IPS-15b (cell line): ENCODE measurements at regions not wholly inside any gene's neighbourhood (a gene's known extent, or its start where the extent isn't known, plus 50 kb on each side); places are given as distances from the start of the nearest gene placed in this dataset.
"Not testable (repeated sequence)": the region's sequence is repeated elsewhere in the genome, so short reads cannot be mapped to it uniquely, and the experiment has no call there.

Source experiments
- H3K27me3 ChIP-seq: one replicate; pipeline ENCODE4 v1.6.1; 2013; ENCODE audit warnings: low read length; ENCODE audit not compliant: control insufficient read depth, insufficient read depth
- H3K36me3 ChIP-seq: one replicate; pipeline ENCODE4 v1.6.1; 2013; ENCODE audit warnings: low read length; ENCODE audit not compliant: control insufficient read depth, insufficient read depth
- H3K4me1 ChIP-seq: one replicate; pipeline ENCODE4 v1.6.1; 2013; ENCODE audit warnings: mild to moderate bottlenecking, low read length; ENCODE audit not compliant: control insufficient read depth, insufficient read depth
- H3K4me3 ChIP-seq: one replicate; pipeline ENCODE4 v1.5.1; 2013; ENCODE audit warnings: low read depth, low read length
- H3K9ac ChIP-seq: one replicate; pipeline ENCODE4 v1.6.1; 2013; ENCODE audit warnings: low read depth, mild to moderate bottlenecking, low read length
- H3K9me3 ChIP-seq: one replicate; pipeline ENCODE4 v1.6.1; 2013; ENCODE audit warnings: mild to moderate bottlenecking, low read length; ENCODE audit not compliant: control insufficient read depth, insufficient read depth

DNA sequence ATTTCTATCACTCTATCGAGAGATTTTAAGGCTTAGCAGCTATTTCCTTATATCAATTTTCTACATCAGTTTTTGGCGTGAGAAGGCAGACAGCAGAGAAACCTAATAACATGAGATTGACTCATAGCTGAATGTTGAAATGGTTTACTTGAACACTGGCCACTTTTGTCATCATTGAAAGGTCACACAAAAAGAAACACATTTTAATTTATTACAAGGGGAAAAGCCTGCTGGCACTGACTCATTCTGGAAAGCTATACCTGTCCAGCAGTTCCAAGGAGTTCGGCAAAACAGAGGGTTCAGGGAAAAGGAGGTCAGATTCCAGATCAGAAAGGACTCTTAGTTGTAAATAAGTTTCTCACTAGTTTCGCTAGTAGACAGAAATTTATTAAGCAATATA lies 566.4 kb downstream of the DNAH5 start:
- Histone ChIP-seq H3K27me3 (no peaks in the 10 kb centered on the region), H3K9me3 (no peaks in the 10 kb centered on the region), H3K9ac (no peak overlapping the region), H3K36me3 (no peaks in the 10 kb centered on the region), H3K4me1 (no peaks in the 10 kb centered on the region), H3K4me3 (no peak overlapping the region)

DNA sequence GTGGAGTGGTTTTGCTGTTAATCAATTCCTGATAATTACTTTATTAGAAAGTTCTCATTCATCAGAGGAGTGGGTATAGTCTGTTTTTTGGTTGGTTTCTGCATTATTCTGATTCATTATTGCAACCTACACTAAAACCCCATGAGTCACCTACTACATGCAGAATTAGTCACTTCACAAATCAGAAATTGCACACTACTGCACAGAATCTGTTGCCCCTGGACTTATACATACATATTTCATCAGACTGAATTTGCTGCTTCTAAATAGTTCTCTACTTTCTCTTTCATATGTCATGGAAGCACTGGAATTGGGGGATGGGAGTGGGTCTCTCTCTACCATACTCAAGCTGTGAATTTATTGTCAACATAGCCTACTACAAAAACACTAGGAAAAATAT lies 585.1 kb downstream of the DNAH5 start:
- no peaks in the 10 kb centered on the region for H3K4me1 ChIP-seq
- H3K36me3 ChIP-seq = no peaks in the 10 kb centered on the region
- no peaks in the 10 kb centered on the region for H3K27me3 ChIP-seq
- no peak overlapping the region for H3K4me3 ChIP-seq
- H3K9me3 ChIP-seq = no peaks in the 10 kb centered on the region
- no peak overlapping the region for H3K9ac ChIP-seq

DNA sequence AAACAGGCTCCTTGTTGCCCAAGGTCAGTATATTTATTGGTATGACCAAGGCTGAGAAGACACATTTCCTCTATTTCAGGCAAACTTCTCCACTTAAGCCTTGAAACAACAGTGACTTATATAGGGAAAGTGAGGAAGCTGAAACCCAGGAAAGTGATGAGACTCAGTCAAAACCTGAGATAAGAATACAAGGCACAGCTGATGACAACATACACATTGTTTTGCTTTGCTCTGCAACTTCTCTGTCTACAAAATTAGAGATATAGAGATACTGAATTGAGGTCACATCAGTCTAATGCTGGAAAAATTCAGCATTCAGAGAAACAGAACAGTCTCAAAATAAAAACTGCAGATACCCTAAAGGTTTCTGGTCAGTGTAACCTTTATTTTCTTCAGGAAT lies 586.1 kb downstream of the DNAH5 start:
- Histone ChIP-seq H3K36me3 (no peaks in the 10 kb centered on the region), H3K27me3 (no peaks in the 10 kb centered on the region), H3K9me3 (no peaks in the 10 kb centered on the region), H3K9ac (no peak overlapping the region), H3K4me3 (no peak overlapping the region), H3K4me1 (no peaks in the 10 kb centered on the region)

DNA sequence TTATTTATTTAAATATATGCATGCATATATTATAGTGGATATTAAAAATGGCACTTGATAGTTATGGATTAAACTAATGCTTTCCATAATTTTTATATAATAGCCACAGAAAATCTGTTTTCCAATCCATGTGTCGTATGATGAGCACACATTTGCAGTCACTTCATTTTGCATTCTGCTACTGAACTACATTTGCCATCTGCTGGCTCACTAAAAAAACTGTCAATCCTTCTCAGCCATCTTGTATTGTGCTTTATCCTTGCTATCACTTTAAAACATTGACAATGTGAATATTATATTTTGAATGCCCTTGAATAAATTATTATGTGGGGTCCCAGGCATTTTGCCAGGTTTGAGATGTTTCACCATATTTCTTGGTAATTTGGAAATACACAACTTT lies 586.6 kb downstream of the DNAH5 start:
- Histone ChIP-seq H3K4me3 (no peak overlapping the region), H3K36me3 (no peaks in the 10 kb centered on the region), H3K4me1 (no peaks in the 10 kb centered on the region), H3K9me3 (no peaks in the 10 kb centered on the region), H3K9ac (no peak overlapping the region), H3K27me3 (no peaks in the 10 kb centered on the region)

DNA sequence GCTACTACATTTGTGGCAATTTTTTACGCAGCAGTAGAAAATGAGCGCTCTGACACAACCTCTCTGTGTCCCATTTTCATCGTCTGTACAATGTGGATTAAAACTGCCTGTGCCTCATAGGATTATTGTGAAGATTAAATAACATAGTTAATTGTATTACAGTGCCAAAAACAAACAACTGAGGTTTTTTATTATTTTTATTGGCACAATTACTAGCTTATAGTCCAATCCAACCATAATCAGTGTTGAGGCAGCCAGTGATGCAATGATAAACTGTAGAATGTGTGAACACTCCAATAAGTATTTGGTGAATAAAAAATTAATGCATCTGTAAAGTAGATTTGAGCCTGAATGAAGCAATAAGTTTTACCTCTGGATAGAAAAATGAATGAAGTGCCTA lies 588.3 kb downstream of the DNAH5 start:
- no peaks in the 10 kb centered on the region for H3K36me3 ChIP-seq
- no peak overlapping the region for H3K9ac ChIP-seq
- H3K4me1 ChIP-seq = no peaks in the 10 kb centered on the region
- H3K4me3 ChIP-seq = no peak overlapping the region
- no peaks in the 10 kb centered on the region for H3K27me3 ChIP-seq
- H3K9me3 ChIP-seq = no peaks in the 10 kb centered on the region

DNA sequence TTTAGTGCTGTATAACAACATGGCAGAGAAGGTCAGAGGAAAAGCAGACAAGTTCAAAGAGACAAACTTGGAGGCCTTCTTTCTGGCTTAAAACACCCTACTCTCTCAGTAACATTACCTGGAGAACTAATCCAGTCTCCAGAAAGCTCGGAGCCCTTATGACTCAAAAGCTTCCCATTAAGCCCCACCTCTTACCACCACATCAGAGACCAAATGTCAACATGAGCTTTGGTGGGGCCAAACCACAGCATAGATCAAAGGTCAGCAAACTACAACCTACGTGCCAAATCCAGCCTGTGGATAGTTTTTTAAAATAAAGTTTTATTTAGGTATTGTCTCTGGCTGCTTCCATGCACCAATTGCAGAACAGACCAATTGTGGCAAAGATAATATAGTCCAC lies 589.9 kb downstream of the DNAH5 start:
- H3K4me1 ChIP-seq = no peaks in the 10 kb centered on the region
- no peak overlapping the region for H3K4me3 ChIP-seq
- no peaks in the 10 kb centered on the region for H3K27me3 ChIP-seq
- H3K9me3 ChIP-seq = no peaks in the 10 kb centered on the region
- H3K9ac ChIP-seq = no peak overlapping the region
- H3K36me3 ChIP-seq = no peaks in the 10 kb centered on the region

DNA sequence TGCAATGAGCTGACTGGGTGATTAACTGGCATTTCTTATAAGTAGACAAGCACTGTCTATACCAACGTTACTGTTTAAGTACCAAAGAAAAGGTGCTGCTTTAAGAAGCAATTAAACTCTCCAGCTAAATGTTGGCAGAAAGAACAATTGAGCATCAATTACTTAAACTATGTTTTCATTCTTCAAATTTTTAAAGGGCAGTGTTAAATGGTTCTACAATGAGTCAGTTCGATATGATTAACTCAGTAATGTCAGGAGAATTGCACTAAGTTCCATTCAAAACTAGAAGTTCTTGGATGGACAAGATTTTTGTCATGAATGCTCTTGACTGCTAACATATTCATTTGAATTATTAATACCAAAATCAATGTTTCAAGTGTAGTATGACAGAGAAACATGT lies 593.7 kb downstream of the DNAH5 start:
- no peak overlapping the region for H3K9ac ChIP-seq
- H3K4me1 ChIP-seq = no peaks in the 10 kb centered on the region
- no peaks in the 10 kb centered on the region for H3K36me3 ChIP-seq
- no peaks in the 10 kb centered on the region for H3K27me3 ChIP-seq
- no peak overlapping the region for H3K4me3 ChIP-seq
- H3K9me3 ChIP-seq = no peaks in the 10 kb centered on the region

DNA sequence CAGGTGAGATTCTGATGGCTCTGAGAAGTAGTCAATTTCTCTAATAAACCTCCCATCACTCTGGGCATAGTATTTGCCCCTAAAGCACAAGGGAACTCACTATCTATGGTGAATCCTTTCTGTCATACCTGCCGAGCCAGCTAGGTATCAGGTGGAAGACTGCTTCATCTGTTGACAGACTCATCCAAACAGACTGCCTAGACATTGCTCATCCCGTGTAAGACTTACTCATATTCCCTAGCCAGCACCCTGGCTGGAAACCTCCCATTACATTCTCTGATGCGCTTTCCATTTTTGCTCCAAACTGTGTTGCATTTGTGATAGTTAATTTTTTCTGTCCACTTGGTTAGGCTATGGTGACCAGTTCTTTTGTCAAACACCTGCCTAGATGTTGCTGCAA lies 595.9 kb downstream of the DNAH5 start:
- no peaks in the 10 kb centered on the region for H3K36me3 ChIP-seq
- H3K4me3 ChIP-seq = no peak overlapping the region
- H3K9me3 ChIP-seq = no peaks in the 10 kb centered on the region
- no peaks in the 10 kb centered on the region for H3K4me1 ChIP-seq
- no peaks in the 10 kb centered on the region for H3K27me3 ChIP-seq
- H3K9ac ChIP-seq = no peak overlapping the region

DNA sequence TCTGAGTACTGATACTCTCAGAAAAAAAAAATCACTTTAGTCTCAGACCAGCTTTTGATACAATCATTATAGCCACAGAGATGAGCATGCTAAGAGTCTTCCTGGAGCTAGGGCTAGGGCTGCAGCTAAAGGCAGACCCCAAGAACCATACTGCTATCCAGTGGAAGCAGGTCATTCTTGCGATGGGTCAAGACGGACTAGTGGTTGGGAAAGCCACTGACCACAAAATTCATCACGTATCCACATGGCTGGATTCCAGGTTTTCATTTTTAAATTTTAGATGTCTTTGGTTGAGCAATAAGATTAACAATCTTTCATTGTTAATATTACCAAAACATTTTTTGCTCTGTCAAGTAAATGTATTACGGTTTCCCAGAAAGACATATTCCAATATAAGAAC lies 598.1 kb downstream of the DNAH5 start:
- Histone ChIP-seq H3K4me3 (no peak overlapping the region), H3K9me3 (no peaks in the 10 kb centered on the region), H3K9ac (no peak overlapping the region), H3K36me3 (no peaks in the 10 kb centered on the region), H3K4me1 (no peaks in the 10 kb centered on the region), H3K27me3 (no peaks in the 10 kb centered on the region)

DNA sequence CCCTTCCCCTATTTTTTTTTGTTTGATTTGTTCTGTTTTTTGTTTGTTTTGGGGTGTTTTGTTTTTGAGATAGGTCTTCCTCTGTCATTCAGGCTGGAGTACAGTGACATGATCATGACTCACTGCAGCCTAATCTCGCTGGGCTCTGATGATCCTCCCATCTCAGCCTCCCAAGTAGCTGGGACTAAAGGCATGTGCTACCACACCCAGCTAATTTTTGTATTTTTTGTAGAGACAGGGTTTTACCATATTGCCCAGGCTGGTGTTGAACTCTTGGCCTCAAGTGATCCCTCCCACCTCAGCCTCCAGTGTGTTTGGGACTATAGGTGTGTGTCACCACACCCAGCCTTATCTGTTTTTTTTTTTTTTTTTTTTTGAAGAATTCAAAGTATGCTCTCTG lies 605.4 kb downstream of the DNAH5 start:
- no peaks in the 10 kb centered on the region for H3K27me3 ChIP-seq
- no peaks in the 10 kb centered on the region for H3K9me3 ChIP-seq
- no peak overlapping the region for H3K4me3 ChIP-seq
- no peak overlapping the region for H3K9ac ChIP-seq
- no peaks in the 10 kb centered on the region for H3K36me3 ChIP-seq
- H3K4me1 ChIP-seq = no peaks in the 10 kb centered on the region

DNA sequence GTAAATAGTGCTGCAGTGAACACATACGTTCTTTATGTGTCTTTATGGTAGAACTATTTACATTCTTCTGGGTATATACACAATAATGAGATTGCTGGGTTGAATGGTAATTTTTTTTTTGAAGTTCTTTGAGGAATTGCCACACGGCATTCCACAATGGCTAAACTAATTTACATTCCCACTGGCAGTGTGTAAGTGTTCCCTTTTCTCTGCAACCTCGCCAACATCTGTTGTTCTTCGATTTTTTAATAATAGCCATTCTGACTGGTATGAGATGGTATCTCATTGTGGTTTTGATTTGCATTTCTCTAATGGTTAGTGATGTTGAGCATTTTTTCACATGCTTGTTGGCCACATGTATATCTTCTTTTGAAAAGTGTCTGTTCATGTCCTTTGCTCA lies 609.5 kb downstream of the DNAH5 start:
- not testable (repeated sequence) for H3K4me1 ChIP-seq, H3K4me3 ChIP-seq, H3K9me3 ChIP-seq

DNA sequence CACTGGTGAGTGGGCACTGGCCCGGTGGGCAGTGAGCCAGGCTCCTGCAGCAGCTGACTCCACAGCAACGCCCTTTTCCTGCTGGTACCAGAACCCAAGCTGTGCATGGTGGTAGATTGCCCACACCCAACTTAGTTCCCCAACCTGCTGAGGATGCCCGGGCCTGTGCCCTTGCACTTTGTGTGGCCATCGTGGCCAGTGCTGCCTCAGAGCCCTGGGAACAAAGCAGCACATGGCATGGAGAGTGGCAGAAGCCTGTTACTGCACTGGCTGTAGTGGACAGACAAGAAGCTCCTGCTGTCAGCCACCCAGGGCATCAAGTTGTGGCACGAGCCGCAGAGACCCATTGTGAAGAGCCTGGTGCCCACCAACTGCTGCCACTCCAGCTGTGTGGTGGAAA lies 612.9 kb downstream of the DNAH5 start:
- Histone ChIP-seq H3K9ac (no peak overlapping the region), H3K4me1 (no peaks in the 10 kb centered on the region), H3K27me3 (no peaks in the 10 kb centered on the region), H3K4me3 (no peak overlapping the region), H3K36me3 (no peaks in the 10 kb centered on the region), H3K9me3 (no peaks in the 10 kb centered on the region)

More for the DNA sequence above, 609.5 kb downstream of the DNAH5 start:
- H3K36me3 ChIP-seq, H3K27me3 ChIP-seq, H3K9ac ChIP-seq: not testable (repeated sequence)

DNA sequence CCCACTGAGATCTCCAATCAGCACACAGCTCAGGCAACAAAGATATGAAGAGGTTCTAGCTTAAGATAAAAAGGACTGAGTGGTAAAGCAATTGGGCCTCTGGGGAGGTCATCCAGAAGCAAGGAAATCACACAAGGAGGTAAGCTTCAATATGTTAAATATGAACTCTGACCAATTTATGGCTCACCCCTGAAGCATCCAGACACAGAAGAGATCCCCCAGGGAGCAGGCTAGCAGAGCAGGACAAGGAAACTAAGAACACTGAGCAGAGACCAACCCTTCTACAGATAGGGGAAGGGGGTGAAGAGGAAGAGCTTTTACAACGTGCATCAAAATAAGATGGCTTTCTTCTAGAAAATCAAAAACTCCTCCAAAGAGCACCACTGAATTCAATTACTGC lies 616.2 kb downstream of the DNAH5 start:
- Histone ChIP-seq H3K4me1 (peaks cover 3% of the 10 kb centered on the region), H3K9me3 (no peaks in the 10 kb centered on the region), H3K4me3 (no peak overlapping the region), H3K36me3 (no peaks in the 10 kb centered on the region), H3K27me3 (no peaks in the 10 kb centered on the region), H3K9ac (no peak overlapping the region)
